GM21529 (cell line): ENCODE measurements at regions not wholly inside any gene's neighbourhood (a gene's known extent, or its start where the extent isn't known, plus 50 kb on each side); places are given as distances from the start of the nearest gene placed in this dataset.
"Not testable (repeated sequence)": the region's sequence is repeated elsewhere in the genome, so short reads cannot be mapped to it uniquely, and the experiment has no call there.

Experiments used
- ATAC-seq: cut with Tn5 transposase; IDR thresholded peaks from one replicate; pipeline ENCODE4 v1.9.1; 2021; ENCODE audit not compliant: unreplicated experiment

DNA sequence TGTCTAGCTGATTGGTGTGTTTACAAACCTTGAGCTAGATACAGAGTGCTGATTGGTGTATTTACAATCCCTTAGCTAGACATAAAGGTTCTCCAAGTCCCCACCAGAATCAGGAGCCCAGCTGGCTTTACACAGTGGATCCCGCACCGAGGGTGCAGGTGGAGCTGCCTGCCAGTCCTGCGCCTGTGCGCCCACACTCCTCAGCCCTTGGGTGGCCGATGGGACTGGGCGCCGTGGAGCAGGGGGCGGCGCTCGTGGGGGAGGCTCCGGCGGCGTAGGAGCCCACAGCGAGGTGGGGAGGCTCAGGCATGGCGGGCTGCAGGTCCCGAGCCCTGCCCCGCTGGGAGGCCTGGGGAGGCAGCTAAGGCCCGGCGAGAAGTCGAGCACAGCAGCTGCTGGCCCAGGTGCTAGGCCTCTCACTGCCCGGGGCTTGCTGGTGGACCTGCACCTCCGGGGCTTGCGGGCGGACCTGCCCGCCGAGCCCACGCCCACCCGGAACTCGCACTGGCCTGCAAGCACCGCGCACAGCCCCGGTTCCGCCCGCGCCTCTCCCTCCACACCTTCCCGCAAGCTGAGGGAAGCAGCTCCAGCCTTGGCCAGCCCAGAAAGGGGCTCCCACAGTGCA is 51.0 kb upstream of the CDYL start:
- not testable (repeated sequence) for ATAC-seq

DNA sequence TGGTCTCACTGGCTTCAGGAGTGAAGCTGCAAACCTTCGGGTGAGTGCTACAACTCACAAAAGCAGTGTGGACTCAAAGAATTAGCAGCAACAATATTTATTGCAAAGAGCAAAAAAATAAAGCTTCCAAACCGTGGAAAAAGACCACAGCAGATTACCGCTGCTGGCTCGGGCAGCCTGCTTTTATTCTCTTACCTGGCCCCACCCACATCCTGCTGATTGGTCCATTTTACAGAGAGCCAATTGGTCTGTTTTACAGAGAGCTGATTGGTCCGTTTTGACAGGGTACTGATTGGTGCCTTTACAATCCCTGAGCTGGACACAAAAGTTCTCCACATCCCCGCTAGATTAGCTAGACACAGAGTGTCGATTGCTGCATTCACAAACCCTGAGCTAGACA is 51.5 kb upstream of the CDYL start:
- ATAC-seq, result not testable (repeated sequence)

DNA sequence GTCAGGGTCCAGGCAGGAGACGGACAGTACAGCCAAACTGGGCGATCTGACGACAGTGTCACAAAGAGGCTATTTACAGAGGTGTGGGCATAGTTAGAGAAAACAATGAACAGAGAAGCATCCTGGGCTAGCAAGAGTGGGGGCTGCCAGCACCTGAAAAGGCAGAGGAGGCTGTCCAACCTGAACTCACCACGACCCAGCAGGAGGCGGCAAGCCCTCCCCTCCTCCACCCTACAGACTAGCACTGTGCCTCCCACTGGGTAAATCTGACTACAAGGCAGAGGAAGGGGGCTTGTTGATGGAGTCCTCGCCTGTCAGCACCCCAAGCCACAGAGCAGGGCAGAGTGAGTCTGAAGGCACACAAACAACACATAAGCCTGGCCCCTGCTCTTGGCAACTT is 52.8 kb upstream of the CDYL start:
- no peak for ATAC-seq

DNA sequence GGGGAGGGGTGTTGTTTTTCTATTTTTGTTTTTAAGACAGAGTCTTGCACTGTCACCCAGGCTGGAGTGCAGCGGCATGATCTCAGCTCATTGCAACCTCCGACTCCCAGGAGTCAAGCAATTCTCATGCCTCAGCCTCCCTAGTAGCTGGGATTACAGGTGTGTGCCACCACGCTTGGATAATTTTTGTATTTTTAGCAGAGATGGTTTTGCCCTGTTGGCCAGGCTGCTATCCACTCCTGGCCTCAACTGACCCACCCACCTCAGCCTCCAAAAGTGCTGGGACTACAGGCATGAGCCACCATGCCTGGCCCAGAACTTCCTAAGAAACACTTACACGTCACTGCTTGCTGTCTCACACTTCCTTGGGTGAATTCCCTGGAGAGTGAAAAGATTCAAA is 54.8 kb upstream of the CDYL start:
- not testable (repeated sequence) for ATAC-seq

DNA sequence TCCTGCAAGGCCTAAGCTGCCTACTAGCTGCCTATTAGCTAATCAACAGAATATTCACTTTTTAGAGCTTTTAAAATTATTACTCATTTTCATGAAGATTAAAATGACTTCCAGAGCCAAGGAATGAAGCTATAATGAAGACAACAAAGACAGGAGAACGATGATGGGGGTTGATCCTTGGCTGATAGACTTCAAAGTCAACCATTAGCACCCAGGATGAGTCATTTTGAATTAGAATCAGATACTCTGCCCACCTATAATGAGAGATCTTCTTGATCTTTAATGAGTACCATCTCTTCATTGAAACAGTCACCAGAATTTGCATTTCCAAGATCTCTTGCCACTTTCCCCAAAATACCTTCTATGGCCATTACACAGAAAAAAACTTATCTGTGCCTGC is 56.7 kb upstream of the CDYL start:
- ATAC-seq, result no peak

DNA sequence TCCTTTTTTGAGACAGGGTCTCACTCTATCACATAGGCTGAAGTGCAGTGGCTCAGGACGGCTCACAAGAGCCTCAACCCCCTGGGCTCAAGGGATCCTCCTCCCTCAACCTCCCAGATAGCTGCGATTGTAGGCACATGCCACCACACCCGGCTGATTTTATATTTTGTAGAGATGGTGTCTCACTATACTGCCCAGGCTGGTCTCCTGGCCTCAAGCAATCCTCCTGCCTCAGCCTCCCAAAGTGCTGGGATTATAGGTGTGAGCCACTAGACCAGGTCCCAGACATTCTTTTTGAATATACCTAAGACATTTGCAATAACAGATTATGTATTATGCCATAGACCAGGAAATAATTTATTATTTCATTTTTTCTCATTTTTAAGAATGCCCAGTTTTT is 58.3 kb upstream of the CDYL start:
- ATAC-seq, result no peak

DNA sequence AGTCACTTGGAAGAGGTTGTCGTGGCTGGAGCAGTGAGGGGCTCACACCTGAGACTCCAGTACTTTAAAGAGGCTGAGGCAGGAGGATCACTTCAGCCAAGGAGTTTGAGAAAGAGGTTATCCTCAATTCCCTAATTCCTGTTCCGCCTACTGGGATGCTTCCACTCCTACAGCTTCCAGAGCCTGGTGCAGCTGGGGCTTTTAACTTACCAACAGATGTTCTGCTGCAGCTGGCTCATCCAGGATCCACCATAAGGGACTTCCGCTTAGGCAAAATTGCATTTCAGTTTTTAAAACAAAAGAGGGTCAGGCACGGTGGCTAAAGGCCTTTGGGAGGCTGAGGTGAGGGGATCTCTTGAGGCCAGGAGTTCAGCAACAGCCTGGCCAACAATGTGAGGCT is 59.1 kb upstream of the CDYL start:
- ATAC-seq, result no peak

DNA sequence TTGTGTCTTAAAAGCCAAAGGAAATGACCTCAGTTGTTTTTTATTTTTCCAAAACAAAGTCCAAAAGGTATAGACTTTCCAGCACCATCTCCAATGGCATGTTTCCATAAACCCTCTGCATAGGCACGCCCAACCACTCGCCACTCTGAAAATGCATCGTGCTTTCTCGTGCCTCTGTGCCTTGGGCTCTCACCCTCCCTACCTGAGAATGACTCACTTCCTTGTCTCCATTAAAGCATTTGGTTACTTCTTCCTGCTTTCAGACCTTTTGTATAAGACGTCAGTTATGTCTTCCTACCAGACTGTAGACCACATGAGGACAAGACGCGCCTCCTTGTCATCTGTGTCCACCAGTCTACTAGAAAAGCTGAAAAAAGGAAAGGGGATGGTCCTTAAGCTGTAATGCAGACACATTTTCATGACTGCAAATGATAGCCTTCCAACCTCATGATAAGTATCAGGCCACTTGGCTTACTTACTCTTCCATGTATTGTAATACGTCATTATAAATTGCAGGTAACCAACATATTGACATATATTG is 61.2 kb upstream of the CDYL start:
- no peak for ATAC-seq

DNA sequence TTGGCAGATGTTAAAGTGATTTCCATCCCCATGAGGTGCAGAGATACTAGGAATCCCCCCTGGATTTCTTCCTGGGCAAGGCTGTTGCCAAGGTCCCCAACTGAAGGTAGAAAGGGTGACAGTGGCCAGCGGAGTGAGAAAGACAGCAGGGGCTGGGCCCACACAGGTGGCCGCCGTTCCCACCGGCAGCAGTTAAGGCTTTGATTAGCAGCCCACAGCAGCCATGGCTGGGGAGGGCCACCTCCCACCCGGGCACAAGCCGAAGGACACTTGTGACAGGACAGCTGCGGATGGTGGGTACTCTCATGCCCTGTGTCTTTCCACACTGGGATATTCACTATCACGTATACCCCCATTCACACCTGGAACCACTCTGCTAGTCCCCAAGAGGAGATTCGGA is 63.9 kb upstream of the CDYL start:
- ATAC-seq, result no peak

DNA sequence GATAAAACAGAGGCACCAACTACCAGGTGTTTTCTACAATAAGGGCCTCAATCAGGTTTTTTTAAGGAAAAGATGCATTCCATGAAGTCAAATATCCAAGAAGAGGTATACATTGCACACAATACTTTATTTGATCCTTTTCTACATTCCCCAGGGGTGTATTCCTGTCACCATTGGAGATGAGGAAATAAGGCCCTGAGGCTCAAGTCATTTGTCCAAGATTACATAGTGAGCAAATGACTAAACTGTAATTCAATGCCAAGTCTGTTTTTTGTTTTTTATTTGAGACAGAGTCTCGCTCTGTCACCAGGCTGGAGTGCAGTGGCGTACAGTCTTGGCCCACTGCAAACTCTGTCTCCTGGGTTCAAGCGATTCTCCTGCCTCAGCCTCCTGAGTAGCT is 69.2 kb upstream of the CDYL start:
- no peak for ATAC-seq

DNA sequence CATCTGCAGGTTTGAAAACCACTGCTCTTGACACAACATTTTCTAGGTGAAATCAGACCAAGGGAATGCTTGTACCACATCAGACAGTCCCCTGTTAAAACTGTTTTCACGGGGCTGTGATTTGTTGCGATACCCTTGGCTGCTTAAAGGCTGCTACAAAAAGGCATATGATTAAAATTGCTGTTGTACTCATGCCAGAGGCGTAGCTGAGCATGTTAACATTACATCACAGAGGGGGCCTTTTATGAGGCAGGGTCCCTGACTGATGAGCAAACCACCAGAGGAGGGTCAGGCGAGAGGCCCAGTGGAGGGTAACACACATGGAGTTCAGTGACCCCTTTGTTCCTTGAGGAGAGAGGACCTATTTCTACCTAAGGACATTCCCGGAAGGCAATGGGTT is 70.4 kb upstream of the CDYL start:
- ATAC-seq, result no peak

DNA sequence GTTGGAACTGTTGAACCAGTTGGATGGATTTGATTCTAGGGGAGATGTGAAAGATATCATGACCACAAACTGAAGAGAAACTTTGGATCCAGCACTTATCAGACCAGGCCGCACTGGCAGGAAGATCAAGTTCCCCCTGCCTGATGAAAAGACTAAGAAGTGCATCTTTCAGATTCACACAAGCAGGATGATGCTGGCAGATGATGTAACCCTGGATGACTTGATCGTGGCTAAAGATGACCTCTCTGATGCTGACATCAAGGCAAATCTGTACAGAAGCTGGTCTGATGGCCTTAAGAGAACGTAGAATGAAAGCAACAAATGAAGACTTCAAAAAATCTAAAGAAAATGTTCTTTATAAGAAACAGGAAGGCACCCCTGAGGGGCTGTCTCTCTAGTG is 72.8 kb upstream of the CDYL start:
- ATAC-seq, result no peak

DNA sequence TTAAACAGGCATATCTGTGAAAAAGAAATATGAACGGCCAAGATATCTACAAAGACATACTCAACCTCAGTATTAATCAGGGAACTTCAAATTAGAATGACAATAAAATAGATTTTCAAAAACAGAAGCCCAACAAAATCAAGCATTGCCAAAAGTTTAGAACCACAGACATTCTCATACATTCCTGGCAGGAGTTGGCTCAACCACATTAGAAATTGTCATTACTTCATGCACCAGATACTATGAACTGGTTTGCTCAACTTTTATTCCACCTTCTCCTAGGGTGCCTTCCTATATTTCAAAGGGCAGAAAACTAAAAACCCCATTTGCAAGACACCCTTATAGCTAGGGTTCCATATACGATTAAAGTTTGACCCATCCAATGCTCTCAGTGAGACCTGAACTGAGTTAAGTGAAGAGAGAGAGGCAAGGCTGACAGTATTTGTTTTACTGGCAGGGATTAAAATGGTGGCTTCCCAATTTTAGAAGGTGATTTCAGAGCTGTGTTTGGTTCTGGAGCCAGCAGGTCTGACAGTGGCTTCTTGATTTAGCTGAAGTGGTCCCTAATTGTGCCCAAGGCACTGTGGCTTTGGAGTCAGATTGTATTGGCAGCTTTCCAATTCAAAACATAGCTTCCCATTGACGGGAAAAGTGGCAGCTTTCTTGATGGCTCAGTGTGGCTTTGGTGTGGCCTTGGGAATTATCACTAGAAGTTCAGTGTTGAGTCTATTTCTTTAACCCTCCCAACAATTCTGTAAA is 77.1 kb upstream of the CDYL start:
- ATAC-seq, result no peak

DNA sequence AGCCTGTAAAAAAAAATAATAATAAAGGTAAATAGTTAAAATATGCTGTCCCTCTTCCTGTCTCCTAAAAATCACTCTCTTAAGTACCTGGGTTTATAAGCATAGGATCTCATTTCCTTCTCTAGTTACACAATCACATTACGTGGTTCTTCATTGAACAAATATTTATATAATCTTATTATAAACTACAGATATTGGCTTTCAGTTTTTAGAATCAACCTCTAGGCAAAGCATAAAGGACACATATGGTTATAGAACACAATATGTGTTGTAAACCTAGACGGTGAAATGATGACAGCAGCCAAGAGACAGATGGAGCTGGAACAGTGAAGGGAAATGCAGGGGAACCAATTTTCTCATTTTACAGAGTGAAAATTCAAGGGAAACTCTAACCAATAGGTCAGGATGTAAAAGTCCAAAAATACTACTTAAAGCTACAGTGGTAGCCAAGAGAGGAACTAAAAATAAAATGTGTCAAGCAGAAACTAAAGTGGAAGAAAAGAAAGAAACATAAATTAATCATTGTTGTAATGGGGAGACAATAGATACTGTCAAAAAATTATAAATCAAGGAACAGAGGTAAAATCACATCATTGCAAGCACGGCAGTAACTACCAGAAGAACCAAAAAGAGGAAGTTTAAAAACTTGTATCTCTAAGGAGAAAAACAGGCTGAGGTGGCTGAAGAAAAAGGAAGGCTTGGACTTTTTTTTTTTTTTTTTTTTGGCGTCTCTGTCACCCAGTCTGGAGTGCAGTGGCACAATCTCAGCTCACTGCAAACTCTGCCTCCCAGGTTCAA is 82.8 kb upstream of the CDYL start:
- ATAC-seq, result no peak

DNA sequence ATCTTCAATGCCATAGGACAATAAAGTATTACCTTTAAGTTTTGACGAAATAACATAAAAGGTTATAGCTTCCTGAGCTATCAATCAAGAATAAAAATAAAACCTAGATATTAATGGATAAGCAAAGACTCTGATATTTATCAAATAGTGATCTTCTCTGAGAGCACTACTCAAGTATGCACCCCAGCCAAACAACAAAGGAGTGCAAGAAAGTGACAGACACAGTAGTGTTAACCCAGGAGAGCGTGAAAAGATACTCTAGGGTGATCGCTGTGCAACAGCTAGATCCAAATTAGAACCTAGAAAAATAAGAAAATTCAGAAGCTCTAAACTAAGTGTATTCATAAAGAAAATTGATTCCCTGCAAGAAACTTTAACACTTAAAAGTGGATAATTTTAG is 83.5 kb upstream of the CDYL start:
- ATAC-seq, result no peak

DNA sequence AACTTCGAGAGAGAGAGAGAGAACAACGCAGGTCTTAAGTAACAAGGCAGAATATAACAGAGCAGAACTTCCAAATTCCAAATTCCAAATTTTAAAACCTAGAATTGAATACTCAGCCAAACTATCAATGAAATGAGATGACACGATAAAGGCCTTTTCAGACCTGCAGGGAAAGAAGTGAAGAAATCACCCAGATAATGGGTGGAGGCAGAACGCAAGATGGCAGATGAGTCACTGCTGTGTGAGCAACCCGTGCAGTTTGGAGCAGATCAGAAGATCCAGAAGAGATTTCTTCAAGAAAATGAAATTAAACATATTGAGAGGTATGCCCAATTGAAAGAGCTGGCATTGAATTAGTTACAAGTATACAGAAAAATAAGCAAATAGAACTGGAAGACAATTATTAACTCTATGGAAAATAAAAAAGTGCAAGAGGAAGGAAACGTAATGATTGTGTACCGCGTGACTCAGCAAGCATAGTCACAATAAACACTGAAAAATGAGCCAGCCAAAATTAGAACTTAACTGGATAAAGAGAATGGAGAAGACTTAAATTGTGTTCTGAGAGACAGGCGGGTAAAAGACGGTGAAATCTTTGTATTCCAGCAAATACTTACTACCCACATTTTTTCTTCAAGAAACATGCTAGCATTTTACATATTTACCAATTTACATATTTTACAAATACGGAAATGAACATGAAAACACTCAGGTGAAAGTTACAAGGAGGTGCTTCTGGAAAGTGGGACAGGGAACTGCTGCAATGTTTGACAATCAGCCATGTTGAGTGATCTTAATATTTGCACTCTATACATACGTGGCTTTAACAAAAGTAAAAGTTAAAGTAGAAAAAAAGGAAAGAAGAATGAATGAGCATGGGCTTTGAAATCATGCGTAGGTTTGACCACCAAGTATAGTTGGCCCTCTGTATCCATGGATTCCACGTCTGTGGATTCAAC is 87.9 kb upstream of the CDYL start:
- ATAC-seq, result no peak

DNA sequence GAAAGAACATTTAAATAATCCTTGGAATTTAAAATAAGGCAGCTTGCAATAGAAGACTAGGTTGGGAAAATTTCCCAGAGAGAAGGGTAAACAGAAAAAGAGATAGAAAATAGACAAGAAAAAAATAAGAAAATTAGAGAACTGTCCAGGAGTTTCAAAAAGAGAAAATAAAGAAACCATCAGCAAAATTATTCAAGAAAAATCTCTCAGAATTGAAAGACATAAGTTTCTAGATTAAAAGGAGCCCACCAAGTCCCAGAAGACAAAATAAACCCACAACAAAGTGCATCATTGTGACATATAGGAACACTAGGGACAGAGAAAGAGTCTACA is 88.6 kb upstream of the CDYL start:
- ATAC-seq, result no peak

DNA sequence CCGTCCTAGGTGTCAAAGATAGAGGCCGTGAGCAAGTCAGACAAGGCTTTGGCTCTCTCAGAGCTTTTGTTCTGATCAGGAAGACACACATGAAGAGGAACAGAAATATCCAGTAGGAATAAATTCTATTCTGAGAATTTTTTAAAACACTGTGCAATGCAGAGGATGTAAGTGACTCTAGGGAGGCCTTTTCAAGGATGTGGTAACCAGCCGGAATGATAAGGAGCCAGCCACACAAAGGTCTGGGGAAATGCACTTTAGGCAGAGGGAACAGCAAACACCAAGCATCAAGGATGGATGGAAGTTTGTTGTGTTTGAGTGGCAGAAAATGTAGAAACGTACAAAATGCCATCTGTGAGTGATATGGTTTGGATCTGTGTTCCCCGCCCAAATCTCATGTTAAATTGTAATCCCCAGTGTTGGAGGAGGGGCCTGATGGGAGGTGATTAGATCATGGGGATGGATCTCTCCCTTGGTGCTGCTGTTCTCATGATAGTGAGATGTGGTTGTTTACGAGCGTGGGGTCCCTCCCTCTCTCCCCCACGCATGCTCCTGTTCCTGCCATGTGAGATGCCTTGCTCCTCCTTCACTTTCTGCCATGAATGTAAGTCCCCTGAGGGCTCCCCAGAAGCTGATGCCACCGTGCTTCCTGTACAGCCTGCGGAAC is 93.6 kb upstream of the CDYL start:
- no peak for ATAC-seq

DNA sequence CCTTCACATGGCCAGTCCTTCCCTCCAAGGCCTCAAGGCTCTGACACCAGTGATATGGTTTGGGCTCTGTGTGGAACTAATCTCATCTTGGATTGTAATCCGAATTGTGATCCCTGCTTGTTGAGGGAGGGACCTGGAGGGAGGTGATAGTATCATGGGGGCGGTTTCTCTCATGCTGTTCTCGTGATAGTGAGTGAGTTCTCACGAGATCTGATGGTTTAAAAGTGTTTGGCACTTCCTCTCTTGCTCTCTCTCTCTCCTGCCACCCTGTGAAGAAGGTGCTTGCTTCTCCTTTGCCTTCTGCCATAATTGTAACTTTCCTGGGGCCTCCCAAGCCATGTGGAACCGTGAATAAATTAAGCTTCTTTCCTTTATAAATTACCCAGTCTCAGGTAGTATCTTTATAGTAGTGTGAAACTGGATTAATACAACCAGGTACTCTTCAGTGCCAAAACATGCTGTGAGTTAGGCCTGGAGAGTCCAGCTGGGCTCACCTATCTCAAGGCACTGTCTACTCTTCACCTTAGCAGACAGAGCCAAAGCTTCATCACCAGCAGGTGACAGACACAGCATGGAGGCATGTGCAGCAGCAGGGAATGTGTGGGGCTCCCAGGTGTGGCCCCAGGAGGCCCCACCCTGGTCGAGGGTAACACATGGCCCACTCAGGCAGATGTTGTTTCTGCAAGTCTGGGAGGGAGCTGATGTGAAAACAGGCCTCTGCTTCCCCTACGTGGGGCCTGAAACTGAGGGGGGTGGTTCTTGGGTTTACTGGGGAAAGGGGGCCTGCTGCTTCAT is 97.5 kb upstream of the CDYL start:
- no peak for ATAC-seq

DNA sequence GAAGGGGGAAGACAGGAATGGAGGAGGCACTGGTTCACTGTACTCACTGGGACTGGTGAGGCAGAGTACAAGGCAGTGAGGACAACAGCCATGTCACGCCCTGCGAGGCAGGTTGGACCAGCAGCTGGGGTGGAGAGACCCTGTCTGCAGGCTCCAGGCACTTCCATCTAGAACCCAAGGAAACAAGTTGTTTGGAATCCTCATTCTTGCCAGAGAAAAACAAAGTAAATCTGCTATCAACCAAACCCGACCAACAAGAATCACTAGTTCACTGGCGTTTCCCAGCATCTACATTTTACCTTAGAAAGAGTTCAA is 98.5 kb upstream of the CDYL start:
- ATAC-seq, result no peak
